Breast epithelium (tissue), 4 donors: ENCODE measurements at regions not wholly inside any gene's neighbourhood (a gene's known extent, or its start where the extent isn't known, plus 50 kb on each side); places are given as distances from the start of the nearest gene placed in this dataset.
"Not testable (repeated sequence)": the region's sequence is repeated elsewhere in the genome, so short reads cannot be mapped to it uniquely, and the experiment has no call there.

Source experiments
- DNase-seq, 2 donors: peaks; one replicate each; pipeline ENCODE4 v3.0.0-alpha.2; 2019; ENCODE audit warnings: low spot score in 2 of 2
- H3K27ac ChIP-seq, 2 donors: fragments of 200-600 bp; sonication (generic) in 1 of 2; one replicate each; pipeline ENCODE4 v1.5.1; 2016 to 2019; ENCODE audit warnings: mild to moderate bottlenecking in 1 of 2
- H3K27me3 ChIP-seq, 2 donors: fragments of 200-600 bp; sonication (generic) in 1 of 2; one replicate each; pipeline versions ENCODE4 v1.5.1 to v1.6.0; 2017 to 2019; ENCODE audit warnings: control low read depth in 1 of 2, mild to moderate bottlenecking in 1 of 2
- H3K36me3 ChIP-seq: fragments of 200-600 bp; one replicate; pipeline ENCODE4 v1.5.1; 2019
- H3K4me1 ChIP-seq, 2 donors: fragments of 200-600 bp; sonication (generic); one replicate each; pipeline ENCODE4 v1.5.1; 2016 to 2019; ENCODE audit warnings: control low read depth in 1 of 2
- H3K4me3 ChIP-seq, 3 donors: fragments of 200-600 bp; sonication (generic); 1 replicate in 2 of 3; 2 replicates in 1 of 3; pipeline ENCODE4 v1.5.1; 2016 to 2019; ENCODE audit warnings: mild to moderate bottlenecking in 3 of 3, moderate library complexity in 2 of 3
- H3K9me3 ChIP-seq, 2 donors: fragments of 200-600 bp; sonication (generic) in 1 of 2; one replicate each; pipeline ENCODE4 v1.5.1; 2016 to 2019; ENCODE audit warnings: control low read depth in 1 of 2
- POLR2A ChIP-seq: fragments of 450-650 bp; IDR thresholded peaks from one replicate; pipeline ENCODE4 v1.6.1; 2016; ENCODE audit warnings: antibody characterized with exemption, mild to moderate bottlenecking, moderate library complexity
- POLR2AphosphoS5 ChIP-seq, 3 donors: sonication (generic); formaldehyde crosslinking; IDR thresholded peaks; one replicate each; pipeline ENCODE4 v1.6.1; 2017; ENCODE audit warnings: antibody characterized with exemption in 3 of 3
- intact Hi-C: fragments of 100-400 bp; cut with DNase I; formaldehyde crosslinking; loops from one replicate; pipeline ENCODE4 v1.15.1; 2023; ENCODE audit warnings: low total_unique reads
- TF ChIP-seq, protein P1 (sequence below), 3 donors: fragments of 450-650 bp; IDR thresholded peaks; one replicate each; pipeline ENCODE4 v1.5.1; 2016 to 2017; ENCODE audit warnings: antibody characterized with exemption in 3 of 3, mild to moderate bottlenecking in 3 of 3, moderate library complexity in 3 of 3

GRCh38 chr6:118719351-118720124 lies 68.1 kb upstream of the CEP85L start:
- Histone ChIP-seq H3K4me1 (no peaks in the 10 kb centered on the region), H3K36me3 (no peaks in the 10 kb centered on the region), H3K27me3 (no peaks in the 10 kb centered on the region), H3K9me3 (no peaks in the 10 kb centered on the region), H3K27ac (no peak overlapping the region), H3K4me3 (no peak overlapping the region)
- no peak for DNase-seq
- intact Hi-C loops = no loop called here
- TF ChIP-seq POLR2AphosphoS5 (IDR thresholded peaks at IDR 0.05) (no peak), POLR2A (no peak)
- TF ChIP-seq, protein P1, sequence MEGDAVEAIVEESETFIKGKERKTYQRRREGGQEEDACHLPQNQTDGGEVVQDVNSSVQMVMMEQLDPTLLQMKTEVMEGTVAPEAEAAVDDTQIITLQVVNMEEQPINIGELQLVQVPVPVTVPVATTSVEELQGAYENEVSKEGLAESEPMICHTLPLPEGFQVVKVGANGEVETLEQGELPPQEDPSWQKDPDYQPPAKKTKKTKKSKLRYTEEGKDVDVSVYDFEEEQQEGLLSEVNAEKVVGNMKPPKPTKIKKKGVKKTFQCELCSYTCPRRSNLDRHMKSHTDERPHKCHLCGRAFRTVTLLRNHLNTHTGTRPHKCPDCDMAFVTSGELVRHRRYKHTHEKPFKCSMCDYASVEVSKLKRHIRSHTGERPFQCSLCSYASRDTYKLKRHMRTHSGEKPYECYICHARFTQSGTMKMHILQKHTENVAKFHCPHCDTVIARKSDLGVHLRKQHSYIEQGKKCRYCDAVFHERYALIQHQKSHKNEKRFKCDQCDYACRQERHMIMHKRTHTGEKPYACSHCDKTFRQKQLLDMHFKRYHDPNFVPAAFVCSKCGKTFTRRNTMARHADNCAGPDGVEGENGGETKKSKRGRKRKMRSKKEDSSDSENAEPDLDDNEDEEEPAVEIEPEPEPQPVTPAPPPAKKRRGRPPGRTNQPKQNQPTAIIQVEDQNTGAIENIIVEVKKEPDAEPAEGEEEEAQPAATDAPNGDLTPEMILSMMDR (IDR thresholded peaks at IDR 0.05) = no peak

DNA sequence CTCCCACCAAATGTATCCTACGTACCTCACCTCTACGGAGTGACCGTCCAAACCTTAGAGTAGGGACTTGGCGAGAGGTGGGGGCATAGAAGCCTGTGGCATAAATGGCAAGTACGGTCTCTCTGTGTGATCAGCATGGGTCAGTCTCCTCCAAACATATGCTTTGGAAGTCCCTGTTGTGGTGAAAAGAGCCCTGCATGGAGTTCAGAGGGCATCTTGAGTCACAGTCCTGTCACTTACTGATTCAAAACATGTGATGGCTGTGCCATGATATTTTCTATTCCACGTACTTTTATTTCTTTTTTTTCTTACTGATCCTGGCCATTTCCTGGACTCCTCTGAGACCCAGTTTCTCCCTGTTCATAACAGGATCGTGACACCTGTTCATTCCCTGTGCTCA lies 67.5 kb upstream of the CEP85L start:
- no peaks in the 10 kb centered on the region for H3K4me1 ChIP-seq

DNA sequence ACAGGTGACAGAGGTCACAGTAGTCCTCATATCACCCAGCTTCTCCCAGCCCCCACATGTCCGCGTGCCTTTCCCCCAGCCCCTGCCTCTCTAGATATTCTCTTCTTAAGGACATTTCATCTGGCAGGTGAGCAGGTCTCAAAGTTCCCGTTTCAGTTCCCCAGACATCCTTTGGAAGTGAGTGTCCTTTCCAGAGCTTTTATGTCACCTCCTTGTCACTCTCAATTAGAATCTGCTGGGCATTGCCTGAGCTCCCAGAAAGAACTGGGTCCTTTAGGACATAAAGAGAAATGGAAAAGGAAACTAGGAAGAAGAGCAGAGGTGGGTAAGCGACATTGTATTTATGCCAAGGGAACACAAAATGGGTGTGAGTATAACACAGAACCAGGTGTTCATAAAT lies 66.9 kb upstream of the CEP85L start:
- no peaks in the 10 kb centered on the region for H3K36me3 ChIP-seq
- intact Hi-C loops = no loop called here
- H3K27me3 ChIP-seq = no peaks in the 10 kb centered on the region
- TF ChIP-seq POLR2AphosphoS5 (IDR thresholded peaks at IDR 0.05) (no peak), POLR2A (no peak)
- TF ChIP-seq, protein P1 (IDR thresholded peaks at IDR 0.05) = no peak
- H3K4me3 ChIP-seq = no peak overlapping the region
- DNase-seq = no peak
- no peaks in the 10 kb centered on the region for H3K9me3 ChIP-seq
- no peak overlapping the region for H3K27ac ChIP-seq
- H3K4me1 ChIP-seq = no peaks in the 10 kb centered on the region

More for the DNA sequence above, 67.5 kb upstream of the CEP85L start:
- Histone ChIP-seq H3K36me3 (no peaks in the 10 kb centered on the region), H3K4me3 (no peak overlapping the region), H3K9me3 (no peaks in the 10 kb centered on the region), H3K27me3 (no peaks in the 10 kb centered on the region), H3K27ac (no peak overlapping the region)
- no peak for DNase-seq
- no peak for TF ChIP-seq POLR2AphosphoS5 (IDR thresholded peaks at IDR 0.05)
- intact Hi-C loops = no loop called here

DNA sequence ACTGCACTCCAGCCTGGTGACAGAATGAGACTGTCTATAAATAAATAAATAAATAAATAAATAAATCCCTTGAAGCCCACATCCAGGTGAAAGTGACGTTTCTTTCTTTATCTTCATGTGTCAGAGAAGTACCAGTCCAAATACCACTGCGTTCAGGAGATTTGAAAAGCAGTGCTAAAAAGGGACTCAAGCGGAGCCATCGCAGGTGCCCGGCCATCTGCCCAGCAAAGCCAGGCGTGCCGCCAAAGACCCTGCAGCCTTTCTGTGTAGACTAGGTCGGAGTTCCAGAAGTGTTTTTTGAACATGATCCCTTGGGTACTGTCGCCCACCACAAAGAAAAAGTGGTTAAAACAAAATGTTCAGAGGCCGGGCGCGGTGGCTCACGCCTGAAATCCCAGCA lies 65.7 kb upstream of the CEP85L start:
- intact Hi-C loops = no loop called here
- no peaks in the 10 kb centered on the region for H3K27me3 ChIP-seq
- TF ChIP-seq POLR2A = no peak
- TF ChIP-seq POLR2AphosphoS5 (IDR thresholded peaks at IDR 0.05) = no peak
- TF ChIP-seq, protein P1 (IDR thresholded peaks at IDR 0.05) = no peak
- H3K4me1 ChIP-seq = no peaks in the 10 kb centered on the region
- no peak overlapping the region for H3K4me3 ChIP-seq
- no peak for DNase-seq
- no peak overlapping the region for H3K27ac ChIP-seq
- no peaks in the 10 kb centered on the region for H3K36me3 ChIP-seq
- H3K9me3 ChIP-seq = no peaks in the 10 kb centered on the region

GRCh38 chr6:118715907-118716306 lies 64.5 kb upstream of the CEP85L start:
- H3K9me3 ChIP-seq, H3K27me3 ChIP-seq, H3K36me3 ChIP-seq, H3K27ac ChIP-seq, intact Hi-C loops, DNase-seq, H3K4me1 ChIP-seq, H3K4me3 ChIP-seq: not testable (repeated sequence)

DNA sequence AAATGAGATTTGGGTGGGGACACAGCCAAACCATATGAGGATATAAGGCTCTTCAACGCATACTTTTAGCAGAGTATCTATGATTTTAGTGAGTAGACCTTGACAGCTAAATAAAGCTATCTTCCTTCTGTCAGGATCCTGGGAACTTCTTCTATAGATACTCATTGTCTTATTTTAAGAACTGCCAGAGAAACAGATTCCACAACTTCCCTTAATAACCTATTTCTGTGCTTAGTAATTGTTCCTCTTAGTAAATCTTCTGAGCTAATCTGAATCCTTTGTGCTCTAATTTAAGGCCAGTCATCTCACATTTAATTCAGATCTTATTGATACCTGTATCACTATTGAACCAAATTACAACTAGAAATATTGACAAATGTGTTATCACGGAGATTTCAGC lies 64.0 kb upstream of the CEP85L start:
- intact Hi-C loops = no loop called here
- Histone ChIP-seq H3K4me1 (no peaks in the 10 kb centered on the region), H3K4me3 (no peak overlapping the region), H3K27ac (no peak overlapping the region), H3K27me3 (no peaks in the 10 kb centered on the region), H3K36me3 (no peaks in the 10 kb centered on the region), H3K9me3 (no peaks in the 10 kb centered on the region)
- no peak for DNase-seq
- no peak for TF ChIP-seq POLR2AphosphoS5 (IDR thresholded peaks at IDR 0.05)
- no peak for TF ChIP-seq POLR2A
- TF ChIP-seq, protein P1 (IDR thresholded peaks at IDR 0.05) = no peak
